NCI-H1436 treated with DMSO at 0.1 percent for 48 hours (cell line): ENCODE measurements at regions not wholly inside any gene's neighbourhood (a gene's known extent, or its start where the extent isn't known, plus 50 kb on each side); places are given as distances from the start of the nearest gene placed in this dataset.
A peak's percentile ranks its signal among the peaks of the same experiment; 100 is the strongest.
"Not testable (repeated sequence)": the region's sequence is repeated elsewhere in the genome, so short reads cannot be mapped to it uniquely, and the experiment has no call there.

ENCODE experiments used
- DNase-seq: peaks from one replicate; lab custom pipeline; 2025; lab: John Stamatoyannopoulos, UW

- DNase-seq = no peak
These were observed 972.9 kb upstream of the PCDH20 start for GRCh38 chr13:62388515-62388914.

DNA sequence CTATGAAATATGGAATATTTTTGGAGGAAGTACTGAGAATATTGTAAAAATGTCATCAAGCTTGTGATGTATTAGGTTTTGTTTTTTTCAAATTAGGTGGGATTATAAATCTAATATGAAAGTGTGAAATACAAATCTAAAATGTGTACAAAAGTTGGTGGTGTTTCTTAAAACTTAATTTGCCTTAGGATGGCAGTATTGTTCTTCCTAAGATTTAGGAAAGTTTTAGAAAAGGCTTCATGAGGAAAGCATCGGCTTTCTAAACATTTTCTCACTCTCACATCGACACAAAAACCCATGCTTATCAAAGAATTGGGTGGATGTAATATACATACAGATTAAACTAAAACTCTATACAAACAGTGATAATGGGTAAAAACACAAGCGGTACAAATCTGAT lies 972.0 kb upstream of the PCDH20 start:
- no peak for DNase-seq

GRCh38 chr13:62379241-62379640 lies 963.6 kb upstream of the PCDH20 start:
- not testable (repeated sequence) for DNase-seq

GRCh38 chr13:62377838-62378237 lies 962.2 kb upstream of the PCDH20 start:
- DNase-seq = no peak

- peak; percentile 12 for DNase-seq
These were observed 960.0 kb upstream of the PCDH20 start for GRCh38 chr13:62375653-62376052.

DNA sequence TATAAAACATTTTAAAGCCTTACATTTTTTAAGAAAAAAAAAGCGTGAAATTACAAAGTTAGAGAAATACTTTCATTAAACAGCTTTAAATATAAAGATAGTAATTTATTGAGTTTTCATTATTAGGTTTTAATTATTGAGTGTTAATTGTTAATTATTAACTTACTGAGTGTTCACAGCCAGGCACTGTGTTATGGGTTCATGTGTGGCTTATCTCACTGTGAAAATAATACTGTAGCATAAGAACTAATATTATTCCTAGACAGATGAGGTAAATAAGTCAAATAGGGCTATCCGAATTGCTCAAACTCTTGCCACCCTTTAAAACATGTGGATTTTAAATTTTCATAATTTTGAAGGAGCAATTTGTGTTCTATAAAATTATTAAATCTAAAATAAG lies 956.1 kb upstream of the PCDH20 start:
- no peak for DNase-seq

DNA sequence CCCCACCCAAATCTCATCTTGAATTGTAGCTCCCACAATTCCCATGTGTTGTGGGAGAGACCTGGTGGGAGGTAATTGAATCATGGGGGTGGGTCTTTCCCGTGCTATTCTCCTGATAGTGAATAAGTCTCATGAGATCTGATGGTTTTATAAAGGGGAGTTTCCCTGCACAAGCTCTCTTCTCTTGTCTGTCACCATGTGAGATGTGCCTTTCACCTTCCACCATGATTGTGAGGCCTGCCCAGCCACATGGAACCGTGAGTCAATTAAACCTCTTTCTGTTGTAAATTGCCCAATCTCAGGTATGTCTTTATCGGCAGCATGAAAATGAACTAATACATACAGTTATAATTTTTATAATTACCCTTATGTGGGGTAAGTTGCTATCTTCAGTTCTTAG lies 952.3 kb upstream of the PCDH20 start:
- not testable (repeated sequence) for DNase-seq

GRCh38 chr13:62360609-62361008 lies 945.0 kb upstream of the PCDH20 start:
- peak; percentile 40 for DNase-seq

DNA sequence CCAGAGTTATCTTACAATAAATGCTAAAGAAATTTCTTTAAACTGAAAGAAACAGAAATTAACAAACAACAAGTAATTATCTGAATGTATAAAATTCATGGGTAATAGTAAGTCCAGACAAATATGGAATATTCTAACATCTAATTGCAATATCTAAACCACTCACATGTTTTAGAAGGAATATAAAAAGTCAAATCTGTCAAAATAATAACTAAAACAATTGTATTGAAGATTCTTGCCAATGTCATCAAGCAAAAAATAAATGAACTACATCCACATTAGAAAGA lies 942.9 kb upstream of the PCDH20 start:
- DNase-seq = no peak

DNA sequence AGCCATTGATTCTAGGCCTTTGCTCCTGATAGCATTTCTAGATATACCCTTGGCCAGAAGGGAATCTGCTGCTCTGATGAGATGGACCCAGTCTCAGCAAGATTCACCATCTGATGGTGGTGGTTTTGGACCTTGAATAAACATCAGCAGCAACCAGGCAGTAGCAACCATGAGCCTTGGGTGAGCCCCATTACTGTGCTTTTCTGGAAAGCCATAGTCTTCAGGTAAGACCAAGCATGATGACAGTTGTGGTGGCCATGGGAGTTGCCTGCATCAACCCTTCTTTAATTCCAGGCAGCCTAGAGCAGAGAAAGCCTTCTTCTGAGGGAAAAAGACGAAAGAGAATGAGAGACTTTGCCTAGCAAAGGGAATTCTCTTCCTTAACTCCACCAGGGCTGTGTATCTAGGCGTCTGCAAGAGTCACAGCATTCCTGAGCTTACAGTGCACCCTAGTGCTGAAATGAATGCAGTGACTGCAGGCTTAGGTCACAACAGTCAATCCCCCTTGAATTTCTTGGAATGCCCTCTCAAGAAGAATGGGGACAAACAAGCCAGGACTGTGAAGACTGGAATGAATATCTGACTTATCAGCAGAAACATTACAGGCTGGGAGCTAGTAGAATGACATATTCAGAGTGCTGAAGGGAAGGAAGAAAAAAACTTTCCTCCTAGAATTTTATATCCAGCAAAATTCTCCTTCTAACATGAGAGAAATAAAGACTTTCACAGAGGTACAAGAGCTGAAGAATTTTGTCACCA lies 942.4 kb upstream of the PCDH20 start:
- no peak for DNase-seq

- DNase-seq = no peak
These were observed 941.3 kb upstream of the PCDH20 start for GRCh38 chr13:62356977-62357376.

GRCh38 chr13:62337109-62337880 lies 921.6 kb upstream of the PCDH20 start:
- DNase-seq = no peak

DNA sequence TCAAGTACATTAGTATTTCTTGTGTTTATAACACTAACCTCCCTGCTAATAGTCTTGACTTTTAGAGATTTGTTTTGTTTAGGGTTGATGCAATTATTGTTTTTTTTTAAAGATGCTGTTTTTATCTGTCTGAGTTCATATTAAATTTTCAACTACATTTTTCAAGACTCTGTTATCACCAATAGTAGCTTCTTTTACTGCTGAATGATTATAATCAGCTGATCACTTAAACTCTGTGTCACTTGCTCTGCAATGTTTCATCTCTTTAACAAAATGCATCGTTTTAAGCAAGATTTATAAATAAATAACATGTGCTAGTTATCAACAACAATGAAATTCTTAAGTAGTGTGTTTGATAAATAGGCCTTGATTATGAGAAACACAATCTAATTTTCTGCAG lies 920.9 kb upstream of the PCDH20 start:
- DNase-seq = no peak

DNA sequence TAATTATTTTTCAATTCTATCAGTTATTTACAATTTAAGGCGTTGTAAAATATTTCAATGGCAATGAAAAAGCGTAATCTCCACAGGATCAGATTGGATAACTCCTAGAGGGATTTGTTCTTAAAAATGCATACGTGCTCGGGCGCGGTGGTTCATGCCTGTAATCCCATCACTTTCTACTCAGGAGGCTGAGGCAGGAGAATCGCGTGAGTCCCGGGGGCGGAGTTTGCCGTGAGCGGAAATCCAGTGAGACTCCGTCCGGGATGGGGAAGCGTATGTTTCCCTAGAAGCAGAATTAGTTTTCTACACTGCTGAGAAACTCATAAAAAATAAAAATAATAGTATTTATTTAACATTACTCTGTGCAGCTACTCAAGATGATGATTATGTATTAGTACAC lies 917.8 kb upstream of the PCDH20 start:
- no peak for DNase-seq

GRCh38 chr13:62331384-62331783 lies 915.7 kb upstream of the PCDH20 start:
- no peak for DNase-seq

- no peak for DNase-seq
These were observed 911.7 kb upstream of the PCDH20 start for GRCh38 chr13:62327367-62327766.

GRCh38 chr13:62324842-62325241 lies 909.2 kb upstream of the PCDH20 start:
- no peak for DNase-seq

- no peak for DNase-seq
These were observed 906.2 kb upstream of the PCDH20 start for GRCh38 chr13:62321895-62322294.

- DNase-seq = no peak
These were observed 905.5 kb upstream of the PCDH20 start for GRCh38 chr13:62321139-62321538.

DNA sequence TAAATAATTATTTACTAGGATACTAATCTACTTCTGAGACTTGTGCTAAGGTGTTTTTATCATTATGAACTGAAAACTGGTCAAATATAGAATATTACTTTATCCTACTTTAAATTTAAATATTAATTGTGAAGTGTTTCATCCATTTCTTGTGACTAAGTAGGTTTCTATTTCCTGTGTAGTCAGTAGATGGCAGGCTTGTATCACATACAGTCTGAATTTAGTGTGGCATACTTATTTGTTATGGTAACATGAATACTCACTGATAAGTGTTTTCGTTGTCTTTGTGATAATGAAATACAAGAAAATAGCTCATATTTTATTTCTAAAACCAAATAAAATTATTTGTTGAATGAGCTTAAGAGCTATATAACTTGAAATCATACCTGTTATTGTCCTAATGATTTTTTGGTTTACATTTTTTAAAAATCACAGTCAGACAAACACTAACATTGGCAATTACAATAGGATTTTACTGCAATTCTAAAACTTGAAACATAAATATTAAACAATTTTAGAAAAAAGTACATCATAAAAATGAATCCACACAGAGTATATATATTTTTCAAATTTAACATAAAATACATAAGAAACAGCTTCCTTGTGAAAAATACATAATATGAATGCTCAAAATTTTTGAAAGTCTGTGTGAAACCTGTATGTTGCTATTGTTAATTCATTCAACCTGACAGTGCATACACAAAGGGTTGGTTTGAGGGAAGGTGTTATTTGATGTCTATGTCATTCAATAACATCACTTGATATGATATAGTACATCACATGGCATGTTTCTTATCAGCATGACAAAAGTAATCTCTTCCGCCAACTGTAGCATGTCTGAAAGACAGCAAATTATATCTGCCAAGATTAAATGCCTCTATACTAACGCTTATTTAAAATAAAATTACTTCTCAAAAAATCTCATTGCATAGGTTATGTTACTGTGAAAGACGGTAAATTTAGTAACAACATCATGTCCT lies 904.8 kb upstream of the PCDH20 start:
- DNase-seq = peak; percentile 1

DNA sequence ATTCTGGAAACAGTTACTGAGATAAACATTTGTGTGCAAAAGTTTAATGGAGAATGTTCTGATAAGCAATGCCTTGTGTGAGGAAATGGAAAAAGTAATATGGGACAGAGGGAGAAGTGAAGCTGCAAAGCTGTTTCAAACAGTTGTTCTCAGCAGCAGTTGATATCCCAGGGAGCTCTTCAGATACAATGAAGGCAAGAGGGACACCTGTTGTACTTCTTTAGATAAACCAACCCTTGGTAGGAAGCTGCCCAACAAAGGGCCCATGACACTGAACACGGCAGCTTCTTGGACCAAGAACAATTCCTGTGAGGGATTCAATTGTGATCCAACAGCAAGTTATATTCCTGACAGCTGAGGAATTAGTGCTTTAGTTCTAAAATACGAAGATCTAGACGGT lies 894.3 kb upstream of the PCDH20 start:
- DNase-seq = no peak

DNA sequence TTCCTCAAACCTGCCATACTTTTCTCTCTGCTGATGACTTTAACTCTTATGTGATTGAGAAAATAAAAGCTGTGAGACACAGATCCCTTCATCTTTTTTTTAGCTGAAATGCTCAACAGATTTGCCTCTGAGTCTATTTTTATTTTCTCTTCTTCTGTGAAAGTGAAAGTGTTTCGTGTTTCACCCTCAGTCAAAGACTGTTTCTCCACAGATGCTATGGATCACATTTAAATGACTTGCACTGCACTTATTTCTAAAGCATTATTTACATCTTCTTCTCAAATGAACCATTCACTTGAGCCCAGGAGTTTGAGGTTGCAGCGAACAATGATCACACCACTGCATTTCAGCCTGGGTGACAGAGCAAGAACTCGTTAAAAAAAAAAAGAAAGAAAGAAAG lies 890.1 kb upstream of the PCDH20 start:
- no peak for DNase-seq

DNA sequence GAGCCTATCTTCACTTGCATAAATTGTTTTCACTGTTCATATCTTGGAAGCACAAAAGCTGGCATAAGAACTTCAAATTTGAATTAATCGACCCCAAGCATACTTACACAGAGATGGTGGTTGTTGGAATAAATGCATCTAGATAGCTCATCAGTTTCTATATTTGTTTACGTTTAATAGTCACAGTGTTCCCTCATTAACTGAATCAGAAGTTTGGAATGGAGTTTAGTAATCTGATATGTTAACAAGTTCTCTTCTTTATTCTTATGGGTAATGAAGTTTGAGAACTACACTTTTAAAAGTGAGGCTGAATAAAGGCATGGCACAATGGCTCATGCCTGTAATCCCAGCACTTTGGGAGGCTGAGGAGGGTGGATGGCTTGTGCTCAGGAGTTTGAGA lies 886.7 kb upstream of the PCDH20 start:
- no peak for DNase-seq
